HEK293 (cell line): ENCODE measurements at regions not wholly inside any gene's neighbourhood (a gene's known extent, or its start where the extent isn't known, plus 50 kb on each side); places are given as distances from the start of the nearest gene placed in this dataset.

Source experiments
- KLF17 ChIP-seq: fragments of 450-650 bp; formaldehyde crosslinking; IDR thresholded peaks from 2 replicates; pipeline ENCODE4 v1.5.1; 2016; ENCODE audit warnings: missing biosample characterization, missing genetic modification characterization
- MYNN ChIP-seq: fragments of 450-650 bp; formaldehyde crosslinking; IDR thresholded peaks from 2 replicates; pipeline ENCODE4 v1.5.1; 2016; ENCODE audit warnings: missing biosample characterization, missing genetic modification characterization, borderline replicate concordance
- PRDM2 ChIP-seq: fragments of 450-650 bp; formaldehyde crosslinking; IDR thresholded peaks from 2 replicates; pipeline ENCODE4 v1.5.1; 2016; ENCODE audit warnings: missing biosample characterization, missing genetic modification characterization, borderline replicate concordance
- SP2 ChIP-seq: fragments of 450-650 bp; formaldehyde crosslinking; IDR thresholded peaks from 2 replicates; pipeline ENCODE4 v1.5.1; 2016; ENCODE audit warnings: missing biosample characterization, missing genetic modification characterization
- SP3 ChIP-seq: fragments of 450-650 bp; formaldehyde crosslinking; IDR thresholded peaks from 2 replicates; pipeline ENCODE4 v1.5.1; 2016; ENCODE audit warnings: missing biosample characterization, missing genetic modification characterization
- TRIM28 ChIP-seq: IDR thresholded peaks from 2 replicates; pipeline ENCODE4 v1.6.1; 2011; ENCODE audit warnings: low read length, control low read depth, borderline replicate concordance
- TSHZ1 ChIP-seq: fragments of 450-650 bp; formaldehyde crosslinking; IDR thresholded peaks from 2 replicates; pipeline ENCODE4 v1.5.1; 2016; ENCODE audit warnings: missing biosample characterization, missing genetic modification characterization, borderline replicate concordance
- ZBTB21 ChIP-seq: fragments of 450-650 bp; formaldehyde crosslinking; IDR thresholded peaks from 2 replicates; pipeline ENCODE4 v1.5.1; 2017; ENCODE audit warnings: missing biosample characterization, missing genetic modification characterization
- ZBTB7A ChIP-seq: fragments of 450-650 bp; formaldehyde crosslinking; IDR thresholded peaks from 2 replicates; pipeline ENCODE4 v1.5.1; 2016; ENCODE audit warnings: low read depth, missing biosample characterization, missing genetic modification characterization
- ZEB2 ChIP-seq: fragments of 450-650 bp; formaldehyde crosslinking; IDR thresholded peaks from 2 replicates; pipeline ENCODE4 v1.5.1; 2016; ENCODE audit warnings: missing biosample characterization, missing genetic modification characterization
- ZFHX2 ChIP-seq: fragments of 450-650 bp; formaldehyde crosslinking; conservative IDR thresholded peaks from 2 replicates; pipeline ENCODE4 v1.5.1; 2016; ENCODE audit warnings: missing biosample characterization, missing genetic modification characterization
- ZFP3 ChIP-seq: fragments of 450-650 bp; formaldehyde crosslinking; IDR thresholded peaks from 2 replicates; pipeline ENCODE4 v1.5.1; 2016; ENCODE audit warnings: low read depth, missing biosample characterization, missing genetic modification characterization
- ZNF133 ChIP-seq: fragments of 450-650 bp; formaldehyde crosslinking; IDR thresholded peaks from 2 replicates; pipeline ENCODE4 v1.5.1; 2016; ENCODE audit warnings: missing biosample characterization, missing genetic modification characterization
- ZNF169 ChIP-seq: fragments of 450-650 bp; formaldehyde crosslinking; IDR thresholded peaks from 2 replicates; pipeline ENCODE4 v1.5.1; 2016; ENCODE audit warnings: missing biosample characterization, missing genetic modification characterization
- ZNF175 ChIP-seq: fragments of 450-650 bp; formaldehyde crosslinking; IDR thresholded peaks from 2 replicates; pipeline ENCODE4 v1.5.1; 2016; ENCODE audit warnings: missing biosample characterization, missing genetic modification characterization
- ZNF274 ChIP-seq, 2 experiments: fragments of 200-500 bp in 1 of 2; fragments of 450-650 bp in 1 of 2; sonication (Bioruptor generic) in 1 of 2; formaldehyde crosslinking in 1 of 2; IDR thresholded peaks; 2 replicates each; pipeline versions ENCODE4 v1.5.1 to v1.6.1; 2014 to 2016; ENCODE audit warnings: borderline replicate concordance in 1 of 2, inconsistent platforms in 1 of 2, low read length in 1 of 2, missing biosample characterization in 1 of 2, missing genetic modification characterization in 1 of 2
- ZNF311 ChIP-seq: fragments of 450-650 bp; formaldehyde crosslinking; IDR thresholded peaks from 2 replicates; pipeline ENCODE4 v1.5.1; 2017; ENCODE audit warnings: missing biosample characterization, missing genetic modification characterization, borderline replicate concordance
- ZNF350 ChIP-seq: fragments of 450-650 bp; formaldehyde crosslinking; IDR thresholded peaks from 2 replicates; pipeline ENCODE4 v1.5.0; 2017; ENCODE audit warnings: missing biosample characterization, mild to moderate bottlenecking, missing genetic modification characterization
- ZNF37A ChIP-seq: fragments of 450-650 bp; IDR thresholded peaks from 2 replicates; pipeline ENCODE4 v1.5.1; 2018; ENCODE audit warnings: missing biosample characterization, missing genetic modification characterization
- ZNF404 ChIP-seq: fragments of 450-650 bp; formaldehyde crosslinking; IDR thresholded peaks from 2 replicates; pipeline ENCODE4 v1.5.1; 2017; ENCODE audit warnings: missing biosample characterization, missing genetic modification characterization
- ZNF423 ChIP-seq: fragments of 450-650 bp; formaldehyde crosslinking; IDR thresholded peaks from 2 replicates; pipeline ENCODE4 v1.5.1; 2016; ENCODE audit warnings: missing biosample characterization, missing genetic modification characterization
- ZNF521 ChIP-seq: fragments of 450-650 bp; formaldehyde crosslinking; IDR thresholded peaks from 2 replicates; pipeline ENCODE4 v1.5.1; 2017; ENCODE audit warnings: missing biosample characterization, mild to moderate bottlenecking, missing genetic modification characterization
- ZNF558 ChIP-seq: fragments of 450-650 bp; formaldehyde crosslinking; IDR thresholded peaks from 2 replicates; pipeline ENCODE4 v1.5.1; 2016; ENCODE audit warnings: missing biosample characterization, missing genetic modification characterization
- ZNF571 ChIP-seq: fragments of 450-650 bp; formaldehyde crosslinking; IDR thresholded peaks from 2 replicates; pipeline ENCODE4 v1.5.0; 2017; ENCODE audit warnings: missing biosample characterization, missing genetic modification characterization
- ZNF624 ChIP-seq: fragments of 450-650 bp; formaldehyde crosslinking; IDR thresholded peaks from 2 replicates; pipeline ENCODE4 v1.5.1; 2017; ENCODE audit warnings: missing biosample characterization, missing genetic modification characterization
- ZNF791 ChIP-seq: fragments of 450-650 bp; formaldehyde crosslinking; IDR thresholded peaks from 2 replicates; pipeline ENCODE4 v1.5.1; 2016; ENCODE audit warnings: missing biosample characterization, missing genetic modification characterization
- ZSCAN30 ChIP-seq: fragments of 450-650 bp; IDR thresholded peaks from 2 replicates; pipeline ENCODE4 v1.5.1; 2018; ENCODE audit warnings: missing biosample characterization, mild to moderate bottlenecking, missing genetic modification characterization, moderate library complexity
- ZSCAN5A ChIP-seq: fragments of 450-650 bp; formaldehyde crosslinking; IDR thresholded peaks from 2 replicates; pipeline ENCODE4 v1.5.1; 2016; ENCODE audit warnings: missing biosample characterization, missing genetic modification characterization

- TF ChIP-seq PRDM2 (tag by site-specific recombination) (no peak), ZNF791 (tag by site-specific recombination) (no peak), ZNF311 (tag by site-specific recombination) (no peak), ZNF274 (IDR thresholded peaks at IDR 0.05; ENCODE audit: low read length) (no peak), ZNF274 (tag by site-specific recombination; IDR thresholded peaks at IDR 0.05; ENCODE audit: borderline replicate concordance) (no peak), ZEB2 (tag by site-specific recombination) (peak; percentile 88), ZNF571 (tag by site-specific recombination) (no peak), ZNF175 (tag by site-specific recombination) (no peak), ZNF350 (tag by site-specific recombination) (no peak), ZNF169 (no peak), KLF17 (tag by site-specific recombination) (peak; percentile 87), TSHZ1 (tag by site-specific recombination) (peak; percentile 35; the same call in 1 of the 2 replicates), ZBTB21 (peak; percentile 46; the same call in 1 of the 2 replicates), ZNF521 (no peak), ZSCAN5A (tag by site-specific recombination) (peak; percentile 87), ZBTB7A (tag by site-specific recombination) (peak; percentile 94), ZFP3 (tag by site-specific recombination) (no peak), ZNF404 (tag by site-specific recombination) (no peak), ZFHX2 (tag by site-specific recombination) (peak; percentile 47), ZNF624 (tag by site-specific recombination) (no peak), SP3 (tag by site-specific recombination) (peak; percentile 75), ZNF423 (tag by site-specific recombination) (0 out of 2 replicates have a peak, but pooled peaks have one; percentile 27), MYNN (tag by site-specific recombination) (0 out of 2 replicates have a peak, but pooled peaks have one; percentile 48), ZNF558 (tag by site-specific recombination) (peak; percentile 52), ZSCAN30 (tag by site-specific recombination) (peak; percentile 74), ZNF133 (tag by site-specific recombination) (no peak), TRIM28 (0 out of 2 replicates have a peak, but pooled peaks have one; percentile 56), ZNF37A (tag by site-specific recombination) (no peak), SP2 (tag by site-specific recombination) (peak; percentile 64)
Observed at GRCh38 chr17:47066841-47067682, 88.0 kb upstream of the RPRML start (continued).
